ENCODE measurements at regions not wholly inside any gene's neighbourhood (a gene's known extent, or its start where the extent isn't known, plus 50 kb on each side); places are given as distances from the start of the nearest gene placed in this dataset.

- DNase-seq = peak; percentile 76
Observed at GRCh38 chr1:94734963-94735901, 84.9 kb upstream of the SLC44A3 start.

- DNase-seq = no peak
Observed at GRCh38 chr1:94731891-94732290, 88.3 kb upstream of the SLC44A3 start.

- DNase-seq = no peak
Observed at GRCh38 chr1:94730450-94730849, 89.7 kb upstream of the SLC44A3 start.

GRCh38 chr1:94729267-94729666, 90.9 kb upstream of the SLC44A3 start:
- no peak for DNase-seq

GRCh38 chr1:94727846-94728715, 92.1 kb upstream of the SLC44A3 start:
- peak; percentile 77 for DNase-seq

DNA sequence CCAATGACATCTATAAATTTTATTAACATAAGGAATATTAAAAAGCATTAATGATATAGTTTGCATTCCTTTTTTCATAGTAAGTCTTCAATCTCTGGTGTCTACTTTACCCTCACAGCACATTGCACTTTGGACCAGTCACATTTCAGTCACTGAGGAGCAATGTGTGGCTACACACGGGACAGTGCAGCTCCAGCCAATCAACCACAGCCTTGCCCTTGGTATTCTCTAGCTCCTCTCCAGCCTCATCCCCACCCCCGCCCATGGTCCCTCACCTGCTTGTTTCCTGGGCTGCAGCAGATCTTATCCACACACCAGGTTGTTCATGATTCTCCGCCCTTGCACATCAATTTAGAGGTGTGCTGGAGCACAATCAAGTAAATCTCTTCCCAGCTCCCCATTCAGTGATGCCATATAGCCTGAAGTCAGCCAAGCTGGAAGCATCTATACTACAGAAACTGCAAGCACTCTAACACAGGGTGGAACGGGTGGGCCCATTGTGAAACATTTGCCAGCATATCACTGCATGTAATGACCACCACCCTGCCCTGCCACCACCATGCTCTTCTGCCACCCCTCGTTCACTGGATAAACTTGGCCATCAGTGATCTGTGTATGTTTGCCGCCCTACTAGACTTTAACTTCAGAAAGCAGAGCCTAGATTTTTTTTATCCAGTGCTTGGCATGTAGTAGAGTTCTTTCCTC, 93.0 kb upstream of the SLC44A3 start:
- DNase-seq = no peak

DNA sequence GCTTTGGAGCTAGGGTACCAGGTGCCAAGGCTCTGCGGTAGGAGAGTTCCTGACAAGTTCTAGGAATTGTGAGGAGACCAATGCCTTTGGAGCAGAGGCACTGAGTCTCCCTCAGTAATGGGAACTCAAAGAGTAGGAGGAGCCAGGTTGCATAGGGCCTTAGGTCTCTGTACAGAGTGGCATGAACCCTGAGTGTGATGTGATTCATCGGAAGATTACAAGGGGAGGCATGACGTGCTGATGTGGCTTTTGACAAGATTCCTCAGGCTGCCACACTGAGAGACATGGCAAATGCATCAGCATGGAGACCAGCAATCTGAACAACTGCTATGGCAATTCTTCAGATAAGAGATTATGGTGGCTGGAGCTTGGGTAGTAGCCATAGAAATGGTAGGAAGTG, 94.6 kb upstream of the SLC44A3 start:
- no peak for DNase-seq

DNA sequence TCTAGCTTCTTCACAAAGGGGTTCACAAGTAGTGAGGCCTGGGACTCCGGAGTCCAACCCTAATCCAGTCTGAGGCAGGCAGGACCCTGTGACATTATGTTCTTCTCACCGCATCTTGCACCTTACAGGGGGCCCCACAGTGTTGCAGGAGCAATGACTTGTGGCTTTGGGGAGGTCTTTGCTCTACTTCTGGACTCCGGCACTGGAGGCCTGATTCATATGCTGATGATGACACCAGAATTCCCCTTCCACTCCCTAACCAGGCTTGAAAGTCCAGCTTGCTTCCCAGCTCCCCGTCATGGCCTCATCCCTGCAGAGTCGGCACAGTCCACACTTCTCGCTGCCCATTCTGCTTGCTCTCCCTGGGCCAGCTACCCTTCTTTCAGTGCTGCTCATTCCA, 96.3 kb upstream of the SLC44A3 start:
- DNase-seq = no peak

GRCh38 chr1:94723463-94723862, 96.7 kb upstream of the SLC44A3 start:
- DNase-seq = no peak

DNA sequence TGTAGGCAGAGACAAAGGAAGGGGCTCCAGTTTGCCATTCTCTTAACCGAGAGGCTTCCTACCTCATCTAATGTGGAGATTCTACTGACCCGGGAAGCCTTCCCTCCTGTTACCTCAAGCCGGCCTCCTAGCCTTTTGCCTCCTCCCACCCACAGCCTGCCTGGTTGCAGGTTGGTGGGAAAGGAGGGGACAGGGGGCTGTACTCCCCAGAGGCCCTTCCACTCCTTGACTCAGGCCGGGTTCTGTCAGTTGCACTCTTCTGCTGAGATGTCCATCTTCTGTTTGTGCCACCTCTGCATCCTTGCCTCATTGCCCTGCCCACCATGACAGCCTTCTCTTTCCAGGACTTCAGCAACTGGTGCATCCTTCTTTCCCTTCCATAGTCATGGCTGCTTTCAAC, 98.0 kb upstream of the SLC44A3 start:
- DNase-seq = no peak

- no peak for DNase-seq
Observed at GRCh38 chr1:94721240-94721639, 98.9 kb upstream of the SLC44A3 start.

GRCh38 chr1:94719926-94720793, 100.0 kb upstream of the SLC44A3 start:
- no peak for DNase-seq

- DNase-seq = no peak
Observed at GRCh38 chr1:94716965-94717364, 103.2 kb upstream of the SLC44A3 start.

- DNase-seq = no peak
Observed at GRCh38 chr1:94715321-94715720, 104.8 kb upstream of the SLC44A3 start.

GRCh38 chr1:94714552-94714951, 105.6 kb upstream of the SLC44A3 start:
- no peak for DNase-seq

DNA sequence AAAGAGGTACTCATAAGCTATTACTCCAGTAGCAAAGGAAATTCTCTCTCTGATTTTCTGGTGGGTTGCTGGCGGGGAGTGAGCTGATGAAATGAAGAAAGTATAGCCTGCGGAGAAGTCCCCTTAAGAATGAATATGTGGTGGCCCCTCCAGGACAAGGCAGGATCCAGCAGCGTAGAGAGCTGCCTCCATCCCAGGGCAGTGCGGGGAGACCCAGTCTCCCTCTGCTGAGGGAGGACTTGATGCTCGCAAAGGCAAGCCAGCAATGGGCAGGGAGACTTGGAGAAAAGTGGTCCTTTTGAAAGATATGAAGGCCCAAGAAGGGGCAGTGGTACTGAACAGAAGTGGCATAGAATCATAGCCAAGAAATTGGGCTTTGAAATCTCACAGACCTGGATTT, 106.0 kb upstream of the SLC44A3 start:
- no peak for DNase-seq

GRCh38 chr1:94713472-94714141, 106.5 kb upstream of the SLC44A3 start:
- no peak for DNase-seq

GRCh38 chr1:94709891-94710581, 110.1 kb upstream of the SLC44A3 start:
- no peak for DNase-seq

GRCh38 chr1:94708811-94709210, 111.3 kb upstream of the SLC44A3 start:
- no peak for DNase-seq

DNA sequence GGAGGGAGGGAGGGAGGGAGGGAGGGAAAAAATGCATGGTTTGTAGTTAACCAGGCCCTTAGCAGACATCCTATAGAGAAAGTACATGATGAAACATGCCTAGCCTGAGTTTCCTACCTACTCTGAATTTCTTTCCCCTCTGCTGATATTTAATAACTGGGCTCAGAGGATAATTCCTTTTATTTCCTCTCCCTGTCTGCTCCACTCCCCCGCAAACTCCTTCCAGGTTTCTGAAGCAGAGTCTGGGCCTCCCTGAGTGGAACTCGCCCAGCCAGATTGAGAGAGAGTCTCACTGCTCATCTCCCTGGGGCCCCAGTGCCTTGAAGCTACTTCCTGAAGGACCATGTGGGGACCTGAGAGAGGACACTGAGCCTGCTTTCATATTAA, 111.9 kb upstream of the SLC44A3 start:
- no peak for DNase-seq
